HG03139 (cell line): ENCODE measurements at regions not wholly inside any gene's neighbourhood (a gene's known extent, or its start where the extent isn't known, plus 50 kb on each side); places are given as distances from the start of the nearest gene placed in this dataset.
"Not testable (repeated sequence)": the region's sequence is repeated elsewhere in the genome, so short reads cannot be mapped to it uniquely, and the experiment has no call there.

Experiments
- ATAC-seq: cut with Tn5 transposase; IDR thresholded peaks from one replicate; pipeline ENCODE4 v1.9.1; 2021; ENCODE audit not compliant: unreplicated experiment

DNA sequence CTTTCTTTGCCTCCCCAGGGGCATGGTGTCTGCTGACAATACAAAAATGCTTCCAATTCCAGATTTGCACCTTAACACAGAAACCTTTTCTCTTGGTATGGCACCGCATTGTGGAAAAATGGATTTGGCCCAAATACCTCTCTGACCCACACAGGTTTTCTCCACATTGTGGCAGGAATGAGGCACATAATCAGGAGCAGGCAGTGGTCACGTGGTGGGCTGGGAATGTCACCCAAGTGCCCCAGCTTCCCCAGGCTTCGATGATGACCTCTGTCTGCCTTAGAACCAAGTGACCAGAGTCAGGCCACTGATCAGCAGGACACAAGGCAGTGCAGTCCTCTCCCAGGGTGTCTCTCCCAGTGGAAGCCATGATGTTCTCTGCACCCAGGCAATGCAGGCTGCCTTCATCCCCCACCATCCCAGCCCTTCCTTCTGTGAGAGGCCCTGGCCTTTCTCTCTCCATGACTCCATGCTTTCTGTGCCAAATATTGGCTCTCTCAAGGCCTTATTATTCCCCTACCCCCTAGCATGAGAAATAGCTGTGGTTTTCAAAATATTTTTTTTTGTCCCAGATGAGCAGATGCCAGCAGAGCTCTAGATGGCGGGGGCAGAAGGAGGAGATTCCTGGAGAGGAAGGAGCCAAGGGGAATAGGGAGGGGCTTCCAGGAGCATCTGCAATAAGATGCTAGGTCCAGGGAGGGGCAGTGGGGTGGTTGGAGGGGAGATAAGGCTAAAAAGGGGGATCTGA, 198.9 kb downstream of the ACKR3 start:
- ATAC-seq = no peak

DNA sequence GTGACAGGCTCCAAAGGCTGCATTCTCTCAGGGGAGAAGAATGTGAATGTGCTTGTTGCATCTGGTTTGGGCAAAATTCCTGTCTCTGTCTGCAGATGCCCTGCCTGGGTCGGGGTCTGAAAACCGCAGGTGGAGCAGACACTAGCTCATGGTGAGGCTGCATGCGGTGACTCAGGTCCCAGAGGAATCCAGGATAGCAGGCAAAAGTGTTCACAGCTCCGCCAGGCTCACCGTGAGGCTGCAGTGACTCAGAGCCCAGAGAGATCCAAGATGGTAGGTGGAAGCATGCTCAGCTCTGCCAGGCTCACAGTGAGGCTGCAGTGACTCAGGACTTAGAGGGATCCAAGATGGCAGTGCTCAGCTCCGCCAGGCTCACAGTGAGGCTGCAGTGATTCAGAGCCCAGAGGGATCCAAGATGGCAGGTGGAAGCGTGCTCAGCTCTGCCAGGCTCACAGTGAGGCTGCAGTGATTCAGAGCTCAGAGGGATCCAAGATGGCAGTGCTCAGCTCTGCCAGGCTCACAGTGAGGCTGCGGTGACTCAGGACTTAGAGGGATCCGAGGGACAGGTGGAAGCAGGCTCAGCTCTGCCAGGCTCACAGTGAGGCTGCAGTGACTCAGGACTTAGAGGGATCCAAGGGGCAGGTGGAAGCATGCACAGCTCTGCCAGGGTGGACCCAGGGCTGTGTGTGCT, 200.5 kb downstream of the ACKR3 start:
- ATAC-seq = no peak

DNA sequence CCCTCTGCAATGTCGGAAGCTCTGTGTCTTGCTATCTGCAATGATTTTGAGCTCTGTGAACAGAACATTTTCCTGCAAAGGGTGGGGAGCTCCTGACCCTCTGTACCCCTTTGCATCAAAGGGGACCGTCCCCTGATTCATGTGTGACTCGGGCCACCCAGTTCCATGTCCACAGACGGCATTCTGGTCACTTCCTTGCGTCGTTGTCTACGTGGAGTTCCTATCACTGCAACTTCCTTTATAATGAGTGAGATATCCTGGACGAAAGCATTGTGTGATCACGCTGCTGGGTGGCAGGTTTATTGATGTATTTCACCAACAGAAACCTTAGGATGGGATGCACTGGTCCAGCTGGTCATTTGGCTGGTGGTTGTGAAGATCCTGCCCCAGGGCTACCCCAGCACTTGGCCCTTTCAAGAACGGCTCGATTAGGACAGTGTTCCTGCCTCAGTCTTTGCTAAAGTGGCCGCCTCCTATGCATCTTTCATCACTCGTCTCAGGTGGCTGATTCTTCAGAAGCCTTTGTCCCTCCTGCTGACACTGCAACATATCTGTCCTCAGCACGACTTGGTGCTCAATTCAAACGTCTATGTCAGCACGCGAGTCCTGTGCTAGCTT, 202.7 kb downstream of the ACKR3 start:
- ATAC-seq = no peak

DNA sequence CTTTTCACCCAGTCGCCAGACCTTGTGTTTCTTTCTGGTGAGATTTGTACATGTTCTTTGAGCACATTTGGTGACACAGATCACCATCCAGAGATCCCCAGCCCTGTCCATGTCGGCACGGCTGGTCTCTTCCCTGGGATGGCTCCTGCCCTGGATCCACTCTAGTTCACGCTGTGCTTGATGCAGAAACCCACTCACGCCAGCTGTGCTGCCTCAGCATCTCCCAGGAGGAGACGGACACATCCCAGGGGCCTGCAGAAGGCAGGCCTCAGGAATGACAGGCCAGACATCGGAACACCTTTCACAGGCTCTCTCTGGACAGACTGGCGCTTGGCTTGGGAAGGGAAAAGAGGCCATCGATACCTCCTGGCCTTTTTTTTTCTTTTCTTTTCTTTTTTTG, 203.6 kb downstream of the ACKR3 start:
- ATAC-seq = no peak

DNA sequence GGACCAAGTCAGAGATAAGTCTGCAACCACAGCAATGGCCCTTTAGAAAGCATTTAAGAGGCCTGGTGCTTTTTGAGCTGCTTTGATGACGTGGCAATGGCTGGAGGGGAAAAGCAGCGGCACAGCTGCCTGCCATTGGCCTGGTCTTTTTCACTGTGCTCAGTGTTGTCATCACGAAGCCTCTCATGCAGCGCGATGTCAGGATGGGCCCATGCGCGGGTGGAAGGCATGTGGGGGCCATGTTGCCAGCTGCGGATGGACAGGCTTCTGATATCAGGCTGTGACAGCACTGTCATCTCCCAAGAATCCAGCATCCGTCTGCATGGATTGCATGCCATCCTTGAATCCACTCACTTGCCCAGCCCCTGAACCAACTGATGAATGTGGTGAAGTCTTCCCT, 204.5 kb downstream of the ACKR3 start:
- no peak for ATAC-seq

DNA sequence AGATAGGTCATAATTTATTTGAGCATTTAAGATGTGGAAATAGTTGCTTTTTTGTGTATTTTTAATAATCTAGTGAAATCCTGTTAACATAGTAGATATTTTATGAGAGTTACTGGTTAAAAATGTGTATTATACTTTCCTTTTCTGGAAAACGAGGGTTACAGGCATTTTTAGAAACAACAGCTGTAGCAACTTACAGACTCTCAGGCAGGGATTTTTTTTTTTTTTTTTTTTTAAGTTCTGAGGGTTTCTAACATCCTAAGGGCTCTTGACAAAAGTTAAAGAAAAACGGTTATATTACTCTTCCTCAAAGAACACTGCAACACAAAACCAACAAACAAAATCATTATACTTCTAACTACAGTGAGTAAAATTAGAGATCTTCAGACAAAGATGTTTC, 205.9 kb downstream of the ACKR3 start:
- ATAC-seq = no peak

DNA sequence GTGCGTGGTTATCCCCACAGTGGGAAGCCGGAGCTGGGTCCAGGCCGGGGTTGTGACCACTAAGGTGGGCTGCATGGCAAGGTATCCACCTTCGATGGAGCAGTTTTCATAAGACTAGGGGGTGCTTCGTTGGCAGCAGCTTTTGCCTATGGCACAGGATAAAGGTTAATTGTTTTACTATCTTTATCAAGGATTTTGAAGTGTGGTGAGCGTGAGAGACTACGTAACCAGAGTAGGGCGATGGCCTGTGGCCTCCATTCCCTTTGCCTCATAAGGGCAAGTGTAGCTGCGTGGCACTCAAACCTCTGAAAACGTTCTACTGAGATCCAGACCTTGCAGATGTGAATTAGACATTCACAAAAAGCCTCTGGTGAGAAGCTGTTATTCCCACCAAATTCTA, 206.6 kb downstream of the ACKR3 start:
- no peak for ATAC-seq

DNA sequence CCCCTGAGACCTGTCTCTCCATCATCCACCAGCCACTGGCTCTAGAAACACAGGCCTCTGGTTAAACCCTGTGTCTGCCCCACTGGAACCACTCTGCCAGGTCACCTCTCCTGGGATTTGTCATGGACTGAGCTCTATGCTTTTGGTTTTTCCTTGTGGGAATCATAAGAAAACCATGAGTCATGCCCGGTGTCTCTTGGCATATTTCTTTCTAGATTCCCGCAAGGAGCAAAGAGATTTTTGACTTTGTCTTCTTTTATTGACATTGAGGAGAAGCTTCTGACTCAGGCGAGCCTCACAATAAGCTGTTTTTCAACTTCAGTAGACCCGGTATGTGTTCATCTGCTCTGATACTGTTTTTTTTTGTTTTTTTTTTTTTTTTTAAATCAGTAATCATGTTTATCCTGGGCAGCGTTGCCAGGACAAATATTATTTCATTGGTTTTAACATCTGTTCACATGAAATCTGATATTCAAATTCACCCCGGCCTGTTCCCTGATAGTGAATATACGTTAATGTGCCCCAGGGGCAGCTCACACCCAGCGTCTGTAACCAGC, 207.1 kb downstream of the ACKR3 start:
- ATAC-seq = no peak

DNA sequence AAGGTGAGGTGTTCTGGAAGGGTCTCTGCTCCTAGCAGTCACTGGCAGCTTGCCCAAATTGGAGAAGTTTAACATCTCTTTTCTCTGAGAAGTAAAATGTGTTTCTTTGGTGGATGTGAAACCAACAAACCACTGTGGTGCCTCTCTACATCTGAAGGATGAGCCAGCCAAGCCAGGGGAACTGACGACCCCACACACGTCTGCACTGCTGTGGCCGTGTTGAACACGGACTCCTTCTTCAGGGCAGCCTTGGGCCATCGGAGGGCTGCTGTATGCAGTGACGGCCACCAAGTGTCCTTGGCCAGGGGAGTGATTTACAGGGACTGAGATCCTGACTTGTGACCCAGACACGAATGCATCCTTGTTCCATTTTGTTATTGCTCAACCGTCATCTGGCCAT, 207.8 kb downstream of the ACKR3 start:
- no peak for ATAC-seq

DNA sequence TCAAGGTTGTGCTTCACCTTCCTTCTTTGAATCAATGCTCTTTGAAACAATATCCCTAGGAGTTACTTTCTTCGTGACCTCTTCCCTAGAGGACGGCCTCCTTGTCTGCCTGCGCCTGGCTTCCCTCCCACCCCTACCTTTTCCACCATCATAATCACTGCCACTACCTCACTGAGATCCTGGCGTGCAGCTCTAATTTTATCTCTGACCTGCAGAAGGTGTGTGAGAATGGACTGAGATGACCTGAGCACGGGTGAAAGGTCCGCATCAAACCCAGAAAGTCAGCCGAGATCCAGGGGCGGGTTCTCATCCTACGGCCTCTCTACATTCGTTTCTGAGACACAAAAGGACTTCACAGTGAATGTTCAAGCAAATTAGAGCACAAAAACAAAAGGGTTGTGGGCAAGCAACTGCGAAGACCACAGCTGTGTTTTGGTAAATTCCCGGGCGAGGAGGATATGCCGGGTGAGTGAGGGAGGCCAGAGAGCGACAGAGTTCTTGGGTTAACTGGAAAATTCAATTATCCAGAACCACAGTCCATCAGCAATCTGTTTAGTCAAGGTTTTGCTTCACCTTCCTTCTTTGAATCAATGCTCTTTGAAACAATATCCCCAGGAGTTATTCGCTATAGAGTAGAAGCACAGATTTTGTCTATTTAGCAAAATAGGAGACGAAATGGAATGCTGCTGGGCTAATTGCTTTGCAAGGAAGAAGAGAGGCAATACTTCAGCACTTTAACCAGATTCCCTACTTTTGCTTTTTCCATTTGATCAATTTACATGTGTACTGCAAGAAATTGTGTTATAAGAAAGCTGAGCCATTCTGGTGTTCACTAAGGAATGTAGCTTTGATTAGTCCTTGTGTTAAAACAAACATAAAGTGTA, 212.6 kb downstream of the ACKR3 start:
- ATAC-seq = no peak

DNA sequence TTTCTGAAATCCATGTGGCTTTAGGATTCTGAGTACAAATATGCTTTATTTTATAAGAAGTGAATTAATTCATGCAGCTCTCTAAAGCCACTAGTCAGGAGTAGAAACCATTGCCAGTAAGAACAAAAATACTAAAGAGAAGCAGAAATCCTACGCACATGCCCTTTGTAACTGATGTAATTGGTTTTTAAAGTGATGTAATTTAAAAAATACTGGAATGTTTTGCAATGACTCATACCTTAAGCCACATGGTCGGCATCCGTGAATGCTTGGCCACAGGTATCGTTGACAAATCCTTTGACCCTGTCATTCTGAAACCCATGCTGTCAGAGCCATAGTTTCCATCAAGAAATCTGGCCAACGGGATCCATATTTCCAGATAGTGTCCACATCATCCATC, 213.3 kb downstream of the ACKR3 start:
- ATAC-seq = no peak

DNA sequence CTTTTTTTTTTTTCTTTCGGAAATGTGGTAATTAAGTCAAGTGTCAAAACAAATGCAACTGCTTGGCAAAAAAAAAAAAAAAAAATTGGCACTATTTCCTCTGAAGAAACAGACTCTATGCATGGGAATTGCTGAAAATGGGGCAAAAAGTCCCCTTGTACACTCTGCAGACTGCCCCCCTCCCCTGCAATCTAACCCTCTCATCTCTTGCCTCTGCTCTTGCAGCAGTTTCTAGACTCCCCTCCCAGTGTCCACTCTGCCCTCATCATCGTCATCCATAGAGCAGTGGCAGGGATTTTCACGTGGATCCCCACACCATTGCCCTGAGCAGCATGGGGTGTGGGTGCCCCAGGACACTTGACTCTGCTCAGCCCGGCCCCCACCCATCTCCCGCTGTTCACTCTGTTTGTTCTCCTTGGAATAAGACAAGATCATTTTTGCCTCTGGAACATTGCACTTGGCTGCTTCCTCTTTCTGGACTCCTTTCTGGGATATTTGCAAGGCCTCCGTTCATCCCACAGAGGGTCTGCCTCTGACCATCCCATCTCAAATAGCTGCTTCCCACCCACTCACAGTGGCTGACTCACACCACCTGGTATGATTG, 213.9 kb downstream of the ACKR3 start:
- no peak for ATAC-seq

DNA sequence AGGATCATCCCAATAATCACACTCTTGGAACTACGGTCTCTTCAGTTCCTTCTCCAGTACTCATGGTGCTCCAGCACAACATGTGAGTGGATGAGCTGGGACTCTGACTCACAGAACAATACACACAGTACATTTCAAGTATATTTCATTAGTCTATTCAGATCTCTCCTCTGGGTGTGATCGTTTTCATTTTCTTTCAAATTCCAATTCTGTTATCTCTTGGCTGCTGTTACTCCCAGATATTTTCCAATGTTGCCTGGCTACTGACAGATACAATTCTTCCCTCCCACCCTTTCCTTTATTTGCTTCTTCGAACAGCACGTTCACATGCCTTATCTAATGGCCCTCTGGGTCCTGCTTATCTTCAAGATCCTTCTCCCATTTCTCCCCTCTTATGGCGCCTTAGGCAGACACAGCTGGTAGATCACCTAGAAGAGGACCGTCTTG, 216.0 kb downstream of the ACKR3 start:
- no peak for ATAC-seq

DNA sequence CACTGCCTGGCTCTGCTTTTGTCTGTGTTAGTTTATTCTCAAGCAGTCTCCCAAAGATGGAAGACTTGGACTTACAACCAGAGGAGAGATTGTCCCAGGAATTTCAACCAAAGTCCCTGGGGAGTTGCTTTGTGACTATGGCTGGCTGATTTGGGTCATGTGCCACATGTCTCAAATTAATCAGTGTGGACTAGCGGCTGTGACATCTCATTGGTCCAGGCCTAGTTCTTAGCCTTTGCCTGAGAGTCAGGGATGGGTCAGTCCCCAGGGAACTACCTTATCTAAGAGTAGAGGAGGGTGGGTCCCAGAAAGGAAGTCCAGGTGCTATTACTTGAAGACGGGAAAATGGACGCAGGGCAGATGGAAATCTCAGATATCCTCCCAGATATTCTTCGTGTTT, 217.1 kb downstream of the ACKR3 start:
- ATAC-seq = no peak

DNA sequence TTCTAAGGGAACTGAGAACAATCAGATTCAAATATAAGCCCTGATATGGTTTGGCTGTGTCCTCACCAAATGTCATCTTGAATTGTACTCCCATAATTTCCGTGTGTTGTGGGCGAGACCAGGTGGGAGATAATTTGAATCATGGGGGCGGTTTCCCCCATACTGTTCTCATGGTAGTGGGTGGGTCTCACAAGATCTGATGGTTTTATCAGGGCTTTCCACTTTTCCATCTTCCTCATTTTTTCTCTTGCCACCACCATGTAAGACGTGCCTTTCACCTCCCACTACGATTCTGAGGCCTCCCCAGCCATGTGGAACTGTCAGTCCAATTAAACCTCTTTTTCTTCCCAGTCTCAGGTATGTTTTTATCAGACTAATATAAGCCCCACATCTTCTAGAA, 217.8 kb downstream of the ACKR3 start:
- ATAC-seq = not testable (repeated sequence)

DNA sequence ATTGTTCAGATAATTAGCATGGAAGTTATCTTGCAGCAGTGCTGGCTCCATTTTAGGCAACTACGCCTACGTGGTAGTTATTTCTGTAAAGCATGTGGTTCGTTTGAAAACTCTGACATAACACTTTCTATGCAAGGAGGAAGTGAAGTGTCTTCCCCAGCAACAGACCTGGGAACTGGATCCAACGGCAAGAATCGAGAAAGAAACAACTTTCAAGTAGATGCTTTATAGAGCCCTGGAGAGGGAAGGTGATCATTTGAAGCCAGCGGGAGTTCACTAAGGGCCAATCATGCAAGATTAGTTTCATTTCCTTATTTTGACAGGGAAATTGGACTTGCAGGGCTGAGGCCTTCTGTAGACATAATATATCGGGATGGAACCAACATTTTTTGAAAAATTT, 218.3 kb downstream of the ACKR3 start:
- ATAC-seq = no peak

DNA sequence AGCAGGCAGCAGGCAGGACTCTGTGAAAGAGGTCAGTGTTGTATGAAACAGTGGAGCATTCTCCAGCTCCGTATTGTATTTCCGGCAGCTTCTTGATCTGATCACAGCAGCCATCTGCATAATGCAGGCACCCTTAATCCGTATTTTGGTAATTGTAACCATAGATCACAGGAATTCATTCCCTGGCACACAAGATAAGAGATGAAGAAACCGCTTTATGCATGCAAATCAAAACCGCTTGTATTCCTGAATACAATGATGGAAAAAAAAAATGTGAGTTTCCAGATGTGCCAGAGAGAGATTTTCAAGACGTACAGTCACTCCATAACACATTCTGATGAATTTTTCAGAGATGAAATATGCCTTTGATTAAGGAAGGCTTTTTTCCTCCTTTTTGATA, 221.3 kb downstream of the ACKR3 start:
- ATAC-seq = no peak

DNA sequence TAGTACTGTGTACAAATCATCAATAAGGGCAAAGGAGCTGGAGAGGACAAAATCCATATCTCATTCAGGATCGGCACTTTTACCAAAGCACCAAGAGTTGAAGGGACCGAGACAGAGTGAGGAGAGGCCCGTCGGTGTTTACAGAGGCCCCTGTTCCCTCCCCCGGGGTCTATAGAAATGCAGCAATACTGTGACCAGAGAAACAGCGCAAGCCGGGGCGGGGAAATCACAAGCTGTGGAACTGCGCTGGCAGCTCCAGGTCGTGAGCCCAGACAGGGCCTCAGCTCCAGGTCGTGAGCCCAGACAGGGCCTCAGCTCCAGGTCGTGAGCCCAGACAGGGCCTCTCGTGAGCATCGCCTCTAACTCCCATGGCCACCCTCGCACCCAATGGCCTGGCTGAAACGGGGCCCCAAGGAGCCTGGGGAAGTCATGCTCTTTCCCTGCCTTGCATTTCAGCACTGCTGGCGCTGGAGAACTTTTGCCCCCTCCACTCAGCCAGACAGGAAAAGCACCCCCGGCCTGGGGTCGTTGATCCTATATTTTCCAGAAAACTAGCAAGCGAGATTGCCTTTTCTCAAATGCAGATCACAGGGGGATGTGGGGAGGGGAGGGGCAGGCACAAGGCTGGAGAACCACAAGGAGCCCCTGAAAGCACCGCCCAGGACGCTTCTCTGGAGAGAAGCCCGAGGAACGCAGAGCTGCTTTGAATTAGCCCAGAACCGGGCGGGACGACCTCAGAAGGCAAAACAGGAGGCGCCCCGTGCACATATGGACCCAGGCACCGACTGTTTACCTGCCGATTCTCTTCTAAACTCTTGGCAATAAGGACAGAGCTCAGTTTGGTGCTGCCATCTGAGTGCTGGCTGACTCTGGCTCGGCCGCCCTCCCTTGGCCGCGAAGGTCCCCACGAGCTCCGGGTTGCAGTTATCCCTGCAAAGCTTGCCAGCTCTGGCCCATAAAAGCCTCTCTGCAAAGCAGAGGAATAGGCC, 223.7 kb downstream of the ACKR3 start:
- ATAC-seq = no peak

DNA sequence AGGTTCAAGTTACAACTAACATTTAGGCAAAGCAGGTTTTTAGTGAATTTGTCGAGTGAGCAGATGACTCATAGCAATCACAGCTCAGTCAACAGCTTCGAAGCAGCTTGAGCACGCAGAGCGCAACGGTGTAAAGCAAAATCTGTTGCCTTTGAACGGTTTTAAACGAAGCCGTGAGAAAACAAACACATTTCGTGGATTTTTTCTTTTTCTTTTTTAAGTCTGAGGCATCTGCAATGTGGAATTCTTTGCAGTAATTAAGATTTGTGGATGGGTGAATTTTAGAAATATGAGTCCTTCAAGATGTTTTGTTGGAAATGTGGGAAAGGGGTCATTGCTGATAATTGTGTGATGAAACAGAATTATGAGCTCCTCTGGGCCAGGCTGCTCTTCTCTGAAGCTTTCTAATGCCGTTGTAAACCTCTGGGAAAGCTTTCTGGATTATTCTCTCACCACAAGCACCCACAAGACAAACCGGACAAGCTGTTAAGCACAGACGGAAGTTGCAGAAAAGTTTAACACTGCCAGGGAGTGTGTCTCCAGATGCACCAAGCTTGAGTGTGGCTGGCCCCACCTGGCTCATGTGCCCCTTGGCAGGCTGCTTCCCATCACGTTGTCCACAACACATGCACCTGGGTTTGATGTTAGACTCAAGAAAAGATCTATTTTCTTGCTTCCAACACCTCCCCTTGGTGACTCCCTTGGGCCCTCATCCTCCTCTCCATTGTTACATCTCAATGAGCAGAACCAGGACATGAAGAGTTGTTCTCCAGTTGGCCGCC, 224.7 kb downstream of the ACKR3 start:
- no peak for ATAC-seq
